ENCODE measurements at regions not wholly inside any gene's neighbourhood (a gene's known extent, or its start where the extent isn't known, plus 50 kb on each side); places are given as distances from the start of the nearest gene placed in this dataset.
"Not testable (repeated sequence)": the region's sequence is repeated elsewhere in the genome, so short reads cannot be mapped to it uniquely, and the experiment has no call there.

GRCh38 chrX:437661-438390 lies 51.1 kb upstream of the PPP2R3B start:
- Histone ChIP-seq H3K27me3 (replicated peaks) (no peaks in the 10 kb centered on the region), H3K4me3 (no peak overlapping the region)
- no peak for DNase-seq (ENCODE audit: low read depth in 1 of 2, low spot score in 2 of 2)

DNA sequence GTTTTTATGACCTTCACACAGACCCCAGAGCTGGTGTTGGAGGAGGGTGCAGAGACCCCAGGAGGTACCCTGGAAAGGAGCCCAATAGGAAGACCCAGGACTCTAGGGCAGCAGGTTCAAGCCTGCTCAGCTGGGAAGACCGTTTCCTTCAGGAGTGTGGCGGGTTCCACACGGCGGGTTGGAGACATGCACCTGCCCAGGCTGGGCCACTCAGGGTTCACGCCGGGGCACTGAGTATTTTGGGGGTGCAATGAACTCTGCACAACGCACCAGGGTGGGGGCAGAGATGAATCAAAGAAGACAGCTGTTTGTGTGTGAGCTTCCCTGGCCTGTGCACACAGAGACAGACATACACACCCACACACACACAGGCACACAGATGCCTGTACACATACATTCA lies 52.5 kb upstream of the PPP2R3B start:
- H3K27ac ChIP-seq, result no peak overlapping the region
- DNase-seq (ENCODE audit: low read depth in 1 of 2, low spot score in 2 of 2), result no peak
- no peaks in the 10 kb centered on the region for H3K27me3 ChIP-seq (replicated peaks)
- H3K4me3 ChIP-seq, result no peak overlapping the region
- no peaks in the 10 kb centered on the region for H3K36me3 ChIP-seq
- no peaks in the 10 kb centered on the region for H3K4me1 ChIP-seq (replicated peaks)
- H3K9me3 ChIP-seq (replicated peaks), result peaks cover 2% of the 10 kb centered on the region; the same call in 1 of the 2 replicates

More at GRCh38 chrX:437661-438390, 51.1 kb upstream of the PPP2R3B start:
- Histone ChIP-seq H3K27ac (no peak overlapping the region), H3K4me1 (replicated peaks) (no peaks in the 10 kb centered on the region), H3K36me3 (no peaks in the 10 kb centered on the region), H3K9me3 (replicated peaks) (peaks cover 6% of the 10 kb centered on the region; the same call in 1 of the 2 replicates)

- DNase-seq (ENCODE audit: low read depth in 1 of 2, low spot score in 2 of 2), result no peak
- no peak overlapping the region for H3K27ac ChIP-seq
- no peaks in the 10 kb centered on the region for H3K4me1 ChIP-seq (replicated peaks)
- no peak overlapping the region for H3K4me3 ChIP-seq
- H3K36me3 ChIP-seq, result no peaks in the 10 kb centered on the region
- H3K9me3 ChIP-seq (replicated peaks), result peaks cover 2% of the 10 kb centered on the region; the same call in 1 of the 2 replicates
- no peaks in the 10 kb centered on the region for H3K27me3 ChIP-seq (replicated peaks)
Observed at GRCh38 chrX:439719-440118, 53.0 kb upstream of the PPP2R3B start.

DNA sequence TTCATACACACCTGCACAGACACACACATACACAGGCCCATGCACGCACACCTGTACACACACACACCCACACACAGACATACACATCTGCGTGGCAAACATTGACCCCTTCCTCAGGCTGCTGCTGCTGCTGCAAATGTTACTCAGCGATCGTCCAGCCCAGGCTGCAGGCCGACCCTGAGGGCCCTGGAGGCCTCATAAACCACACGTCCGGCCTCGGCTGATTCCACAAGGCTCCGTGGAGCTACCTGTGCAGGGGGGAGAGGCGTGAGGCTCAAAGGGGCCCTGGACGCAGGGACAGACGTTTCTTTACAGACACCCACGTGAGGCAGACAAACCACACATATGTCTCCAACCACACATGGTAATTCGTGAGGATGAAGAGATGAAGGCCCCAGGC lies 53.9 kb upstream of the PPP2R3B start:
- Histone ChIP-seq H3K4me3 (no peak overlapping the region), H3K27ac (no peak overlapping the region), H3K27me3 (replicated peaks) (no peaks in the 10 kb centered on the region), H3K36me3 (no peaks in the 10 kb centered on the region), H3K9me3 (replicated peaks) (peaks cover under 1% of the 10 kb centered on the region; the same call in 1 of the 2 replicates), H3K4me1 (replicated peaks) (no peaks in the 10 kb centered on the region)
- DNase-seq (ENCODE audit: low read depth in 1 of 2, low spot score in 2 of 2), result no peak

GRCh38 chrX:443536-444210 lies 57.0 kb upstream of the PPP2R3B start:
- Histone ChIP-seq H3K36me3 (no peaks in the 10 kb centered on the region), H3K27me3 (replicated peaks) (no peaks in the 10 kb centered on the region), H3K4me3 (no peak overlapping the region), H3K27ac (no peak overlapping the region), H3K4me1 (replicated peaks) (no peaks in the 10 kb centered on the region), H3K9me3 (replicated peaks) (no peaks in the 10 kb centered on the region; the same call in 1 of the 2 replicates)
- DNase-seq (ENCODE audit: low read depth in 1 of 2, low spot score in 2 of 2), result no peak

GRCh38 chrX:444305-444704 lies 57.6 kb upstream of the PPP2R3B start:
- Histone ChIP-seq H3K4me3 (no peak overlapping the region), H3K27ac (no peak overlapping the region), H3K36me3 (no peaks in the 10 kb centered on the region), H3K4me1 (replicated peaks) (no peaks in the 10 kb centered on the region), H3K9me3 (replicated peaks) (peaks cover 3% of the 10 kb centered on the region), H3K27me3 (replicated peaks) (no peaks in the 10 kb centered on the region)
- no peak for DNase-seq (ENCODE audit: low read depth in 1 of 2, low spot score in 2 of 2)

DNA sequence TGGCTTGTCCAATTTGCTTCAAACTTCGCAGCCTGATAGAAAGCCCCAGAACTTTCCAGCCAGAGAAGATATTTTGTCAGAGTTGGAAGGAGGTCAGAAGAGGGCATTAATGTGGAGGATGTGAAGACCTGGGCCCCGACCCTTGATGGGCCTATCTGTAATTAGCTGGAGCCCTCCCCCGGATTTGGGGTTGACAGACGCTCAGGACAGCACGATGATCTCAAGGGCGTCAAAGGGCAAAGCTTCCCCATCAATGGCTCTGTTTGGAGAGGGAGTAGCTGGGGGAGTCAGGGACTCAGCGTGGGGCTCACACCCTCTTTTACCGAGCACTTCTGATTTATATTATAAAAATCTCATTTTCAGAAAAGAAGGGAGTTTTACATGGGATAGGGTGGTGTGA lies 59.0 kb upstream of the PPP2R3B start:
- H3K36me3 ChIP-seq, result no peaks in the 10 kb centered on the region
- no peak for DNase-seq (ENCODE audit: low read depth in 1 of 2, low spot score in 2 of 2)

GRCh38 chrX:446245-446644 lies 59.5 kb upstream of the PPP2R3B start:
- DNase-seq (ENCODE audit: low read depth in 1 of 2, low spot score in 2 of 2), result no peak
- Histone ChIP-seq H3K36me3 (no peaks in the 10 kb centered on the region), H3K4me1 (replicated peaks) (no peaks in the 10 kb centered on the region), H3K9me3 (replicated peaks) (peaks cover 3% of the 10 kb centered on the region), H3K4me3 (no peak overlapping the region), H3K27me3 (replicated peaks) (no peaks in the 10 kb centered on the region), H3K27ac (no peak overlapping the region)

More for the DNA sequence above, 59.0 kb upstream of the PPP2R3B start:
- no peaks in the 10 kb centered on the region for H3K4me1 ChIP-seq (replicated peaks)
- peaks cover 3% of the 10 kb centered on the region for H3K9me3 ChIP-seq (replicated peaks)
- no peaks in the 10 kb centered on the region for H3K27me3 ChIP-seq (replicated peaks)
- H3K4me3 ChIP-seq, result no peak overlapping the region
- no peak overlapping the region for H3K27ac ChIP-seq

DNA sequence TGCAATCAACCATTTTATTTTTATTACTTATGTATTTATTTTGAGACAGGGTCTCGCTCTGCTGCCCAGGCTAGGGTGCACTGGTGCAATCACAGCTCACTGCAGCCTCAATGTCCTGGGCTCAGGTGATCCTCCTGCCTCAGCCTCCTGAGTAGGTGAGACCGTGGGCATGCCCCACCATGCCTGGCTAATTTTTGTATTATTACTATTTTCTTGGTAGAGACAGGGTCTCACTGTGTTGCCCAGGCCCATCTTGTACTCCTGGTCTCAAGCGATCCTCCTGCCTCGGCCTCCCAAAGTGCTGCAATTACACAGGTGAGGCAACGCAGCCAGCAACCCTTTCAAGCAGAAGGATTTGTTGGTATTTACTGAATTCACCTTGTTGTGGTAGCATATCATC lies 60.3 kb upstream of the PPP2R3B start:
- no peak for DNase-seq (ENCODE audit: low read depth in 1 of 2, low spot score in 2 of 2)
- H3K27me3 ChIP-seq (replicated peaks), result no peaks in the 10 kb centered on the region
- no peak overlapping the region for H3K4me3 ChIP-seq
- no peak overlapping the region for H3K27ac ChIP-seq
- no peaks in the 10 kb centered on the region for H3K4me1 ChIP-seq (replicated peaks)
- peaks cover 3% of the 10 kb centered on the region for H3K9me3 ChIP-seq (replicated peaks)
- no peaks in the 10 kb centered on the region for H3K36me3 ChIP-seq

DNA sequence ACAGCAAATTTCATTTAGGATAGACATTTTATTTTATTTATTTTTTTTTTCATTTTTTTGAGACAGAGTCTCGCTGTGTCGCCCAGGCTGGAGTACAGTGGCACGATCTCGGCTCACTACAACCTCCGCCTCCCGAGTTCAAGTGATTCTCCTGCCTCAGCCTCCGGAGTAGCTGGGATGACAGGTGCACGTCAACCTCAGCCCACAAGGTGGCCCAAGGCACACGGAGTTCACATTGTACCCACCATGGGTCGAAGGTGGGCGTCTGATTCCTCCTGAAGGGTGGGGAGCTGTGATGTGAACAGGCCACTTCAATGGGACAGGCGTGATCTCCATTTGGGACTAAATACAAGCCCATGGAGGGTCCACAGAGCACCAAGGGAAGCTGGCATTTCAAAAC lies 65.0 kb upstream of the PPP2R3B start:
- H3K4me3 ChIP-seq; H3K27me3 ChIP-seq (replicated peaks); DNase-seq (ENCODE audit: low read depth in 1 of 2, low spot score in 2 of 2); H3K9me3 ChIP-seq (replicated peaks); H3K27ac ChIP-seq; H3K4me1 ChIP-seq (replicated peaks); H3K36me3 ChIP-seq: not testable (repeated sequence)

DNA sequence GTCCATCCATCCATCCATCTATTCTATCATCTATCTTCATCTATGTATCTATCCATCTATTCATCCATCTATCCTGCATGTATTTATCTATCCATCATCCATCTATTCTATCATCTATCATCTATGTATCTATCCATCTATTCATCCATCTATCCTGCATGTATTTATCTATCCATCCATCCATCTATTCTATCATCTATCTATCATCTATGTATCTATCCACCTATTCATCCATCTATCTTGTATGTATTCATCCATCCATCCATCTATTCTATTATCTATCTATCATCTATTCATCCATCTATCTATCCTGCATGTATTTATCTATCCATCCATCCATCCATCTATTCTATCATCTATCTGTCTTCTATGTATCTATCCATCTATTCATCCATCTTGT lies 65.9 kb upstream of the PPP2R3B start:
- Histone ChIP-seq H3K9me3 (replicated peaks) (peaks cover 3% of the 10 kb centered on the region), H3K27me3 (replicated peaks) (no peaks in the 10 kb centered on the region), H3K4me1 (replicated peaks) (no peaks in the 10 kb centered on the region), H3K27ac (no peak overlapping the region), H3K36me3 (no peaks in the 10 kb centered on the region), H3K4me3 (no peak overlapping the region)
- DNase-seq (ENCODE audit: low read depth in 1 of 2, low spot score in 2 of 2), result no peak

DNA sequence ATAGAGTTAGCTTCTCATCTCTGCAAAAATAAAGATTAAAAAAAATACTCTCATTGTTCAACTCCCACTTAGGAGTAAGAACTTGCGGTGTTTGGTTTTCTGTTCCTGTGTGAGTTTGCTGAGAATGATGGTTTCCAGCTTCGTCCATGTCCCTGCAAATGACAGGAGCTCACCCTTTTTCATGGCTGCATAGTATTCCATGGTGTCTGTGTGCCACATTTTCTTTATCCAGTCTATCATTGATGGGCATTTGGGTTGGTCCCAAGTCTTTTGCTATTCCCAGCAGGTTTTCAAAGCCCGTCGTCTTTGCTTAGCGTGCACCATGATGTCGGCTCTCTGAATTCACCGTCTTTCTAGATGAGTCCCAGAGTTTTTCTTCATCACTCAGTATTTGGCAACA lies 67.8 kb upstream of the PPP2R3B start:
- not testable (repeated sequence) for H3K27ac ChIP-seq; H3K36me3 ChIP-seq; H3K4me1 ChIP-seq (replicated peaks); H3K27me3 ChIP-seq (replicated peaks); H3K4me3 ChIP-seq; DNase-seq (ENCODE audit: low read depth in 1 of 2, low spot score in 2 of 2); H3K9me3 ChIP-seq (replicated peaks)

- no peak overlapping the region for H3K4me3 ChIP-seq
- H3K27ac ChIP-seq, result no peak overlapping the region
- H3K9me3 ChIP-seq (replicated peaks), result no peaks in the 10 kb centered on the region; the same call in 1 of the 2 replicates
- H3K4me1 ChIP-seq (replicated peaks), result no peaks in the 10 kb centered on the region
- no peak for DNase-seq (ENCODE audit: low read depth in 1 of 2, low spot score in 2 of 2)
- H3K36me3 ChIP-seq, result no peaks in the 10 kb centered on the region
- H3K27me3 ChIP-seq (replicated peaks), result no peaks in the 10 kb centered on the region
Observed at GRCh38 chrX:455199-455598, 68.5 kb upstream of the PPP2R3B start.

DNA sequence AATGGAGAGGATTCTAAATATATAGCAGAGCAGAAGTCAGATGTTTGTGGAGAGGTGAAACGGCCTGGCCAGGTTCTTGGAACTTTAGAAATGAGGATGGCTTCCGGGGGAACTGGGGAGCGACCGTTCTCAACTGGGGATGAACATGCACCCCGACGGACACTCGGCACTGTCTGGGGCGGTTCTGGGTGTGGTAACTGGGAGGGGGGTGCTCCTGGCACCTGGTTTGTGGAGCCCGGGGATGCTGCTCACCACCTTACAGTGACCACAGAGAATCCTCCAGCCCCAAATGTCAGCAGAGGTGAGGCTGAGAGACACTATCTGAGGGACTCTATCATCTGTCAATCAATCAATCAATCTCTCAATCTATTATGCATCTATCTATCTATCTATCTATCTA lies 69.0 kb upstream of the PPP2R3B start:
- no peaks in the 10 kb centered on the region; the same call in 1 of the 2 replicates for H3K9me3 ChIP-seq (replicated peaks)
- H3K36me3 ChIP-seq, result no peaks in the 10 kb centered on the region
- no peak overlapping the region for H3K27ac ChIP-seq
- H3K4me1 ChIP-seq (replicated peaks), result no peaks in the 10 kb centered on the region
- H3K4me3 ChIP-seq, result no peak overlapping the region
- no peaks in the 10 kb centered on the region for H3K27me3 ChIP-seq (replicated peaks)
- no peak for DNase-seq (ENCODE audit: low read depth in 1 of 2, low spot score in 2 of 2)

Measured in SJSA1 (cell line).